ENCODE measurements at regions not wholly inside any gene's neighbourhood (a gene's known extent, or its start where the extent isn't known, plus 50 kb on each side); places are given as distances from the start of the nearest gene placed in this dataset.
"Not testable (repeated sequence)": the region's sequence is repeated elsewhere in the genome, so short reads cannot be mapped to it uniquely, and the experiment has no call there.

DNA sequence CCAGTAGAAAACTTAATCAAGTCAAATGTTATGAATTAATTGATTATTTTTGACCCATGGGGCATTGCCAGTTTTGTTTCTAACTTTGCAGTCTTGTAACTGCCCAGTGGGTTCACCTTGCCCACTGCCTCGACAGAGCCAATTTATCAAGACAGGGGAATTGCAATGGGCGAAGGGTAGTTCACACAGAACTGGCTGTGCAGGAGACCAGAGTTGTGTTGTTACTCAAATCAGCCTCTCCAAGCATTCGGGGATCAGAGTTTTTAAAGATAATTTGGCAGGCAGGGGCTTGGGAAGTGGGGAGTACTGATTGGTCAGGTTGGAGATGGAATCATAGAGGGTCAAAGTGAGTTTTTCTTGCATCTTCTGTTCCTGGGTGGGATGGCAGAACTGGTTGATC, 168.5 kb upstream of the COPS8 start:
- Histone ChIP-seq H2AFZ (ENCODE audit: low read length) (no peak overlapping the region), H3K4me1 (ENCODE audit: insufficient read depth, low read length) (no peaks in the 10 kb centered on the region), H3K4me2 (ENCODE audit: insufficient read depth, low read length) (no peak overlapping the region), H3K36me3 (ENCODE audit: insufficient read depth, low read length) (no peaks in the 10 kb centered on the region), H3K9me3 (ENCODE audit: low read depth, low read length) (no peaks in the 10 kb centered on the region), H3K27me3 (ENCODE audit: insufficient read depth, low read length) (peaks cover 7% of the 10 kb centered on the region), H3K4me3 (ENCODE audit: insufficient read depth, low read length) (no peak overlapping the region), H3K79me2 (ENCODE audit: insufficient read depth, low read length) (no peaks in the 10 kb centered on the region), H4K20me1 (ENCODE audit: insufficient read depth, low read length) (no peaks in the 10 kb centered on the region), H3K27ac (ENCODE audit: low read depth, low read length) (no peak overlapping the region)
- DNase-seq (ENCODE audit: insufficient read length, low spot score, missing footprints), result no peak
- TF ChIP-seq, protein P1, sequence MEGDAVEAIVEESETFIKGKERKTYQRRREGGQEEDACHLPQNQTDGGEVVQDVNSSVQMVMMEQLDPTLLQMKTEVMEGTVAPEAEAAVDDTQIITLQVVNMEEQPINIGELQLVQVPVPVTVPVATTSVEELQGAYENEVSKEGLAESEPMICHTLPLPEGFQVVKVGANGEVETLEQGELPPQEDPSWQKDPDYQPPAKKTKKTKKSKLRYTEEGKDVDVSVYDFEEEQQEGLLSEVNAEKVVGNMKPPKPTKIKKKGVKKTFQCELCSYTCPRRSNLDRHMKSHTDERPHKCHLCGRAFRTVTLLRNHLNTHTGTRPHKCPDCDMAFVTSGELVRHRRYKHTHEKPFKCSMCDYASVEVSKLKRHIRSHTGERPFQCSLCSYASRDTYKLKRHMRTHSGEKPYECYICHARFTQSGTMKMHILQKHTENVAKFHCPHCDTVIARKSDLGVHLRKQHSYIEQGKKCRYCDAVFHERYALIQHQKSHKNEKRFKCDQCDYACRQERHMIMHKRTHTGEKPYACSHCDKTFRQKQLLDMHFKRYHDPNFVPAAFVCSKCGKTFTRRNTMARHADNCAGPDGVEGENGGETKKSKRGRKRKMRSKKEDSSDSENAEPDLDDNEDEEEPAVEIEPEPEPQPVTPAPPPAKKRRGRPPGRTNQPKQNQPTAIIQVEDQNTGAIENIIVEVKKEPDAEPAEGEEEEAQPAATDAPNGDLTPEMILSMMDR (IDR thresholded peaks at IDR 0.05; ENCODE audit: extremely low read depth, low read depth, low read length), result no peak

DNA sequence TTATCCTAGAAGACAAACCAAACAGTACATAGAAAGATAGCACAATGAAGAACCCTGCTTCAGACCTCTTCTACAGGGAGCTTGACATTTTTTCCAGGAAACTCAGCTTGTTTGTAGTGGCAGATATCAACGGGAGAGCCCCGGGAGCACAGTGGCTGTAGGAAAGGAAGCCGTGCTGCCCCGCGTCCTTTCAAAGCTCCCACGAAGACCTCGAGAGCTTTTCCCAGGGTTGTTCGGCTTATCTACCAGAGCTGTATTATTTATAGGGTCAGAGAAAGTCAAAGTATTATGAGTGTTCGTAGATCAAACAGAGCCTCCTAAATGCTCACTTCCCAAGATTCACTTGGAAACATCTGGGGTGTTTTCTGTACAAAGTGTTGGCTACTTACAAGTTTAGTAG, 167.1 kb upstream of the COPS8 start:
- Histone ChIP-seq H3K27ac (ENCODE audit: low read depth, low read length) (no peak overlapping the region), H3K9me3 (ENCODE audit: low read depth, low read length) (no peaks in the 10 kb centered on the region), H2AFZ (ENCODE audit: low read length) (no peak overlapping the region), H3K27me3 (ENCODE audit: insufficient read depth, low read length) (peaks cover 11% of the 10 kb centered on the region), H3K36me3 (ENCODE audit: insufficient read depth, low read length) (no peaks in the 10 kb centered on the region), H3K4me2 (ENCODE audit: insufficient read depth, low read length) (no peak overlapping the region), H3K4me3 (ENCODE audit: insufficient read depth, low read length) (no peak overlapping the region), H4K20me1 (ENCODE audit: insufficient read depth, low read length) (no peaks in the 10 kb centered on the region), H3K4me1 (ENCODE audit: insufficient read depth, low read length) (no peaks in the 10 kb centered on the region), H3K79me2 (ENCODE audit: insufficient read depth, low read length) (no peaks in the 10 kb centered on the region)
- DNase-seq (ENCODE audit: insufficient read length, low spot score, missing footprints), result no peak
- TF ChIP-seq, protein P1 (IDR thresholded peaks at IDR 0.05; ENCODE audit: extremely low read depth, low read depth, low read length), result no peak

DNA sequence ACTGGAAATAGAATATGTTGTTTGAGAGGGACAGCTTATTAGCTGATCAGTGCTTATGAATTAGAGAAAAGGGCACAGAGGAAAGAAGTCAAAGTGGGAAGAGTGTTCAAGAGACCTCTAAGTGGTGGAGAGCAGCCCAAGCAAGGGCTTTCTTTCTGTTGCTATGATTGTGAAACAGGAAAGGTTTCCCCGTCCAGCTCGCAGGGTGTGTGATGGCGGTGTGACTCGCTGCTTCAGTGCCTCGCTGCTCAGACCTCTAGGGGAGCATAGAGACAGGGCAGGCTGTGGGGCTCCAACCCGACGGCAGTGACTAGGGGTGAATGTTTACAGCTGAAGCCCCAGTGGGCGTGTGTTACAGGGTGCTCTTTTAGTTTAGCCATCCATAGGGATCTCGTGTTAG, 166.5 kb upstream of the COPS8 start:
- Histone ChIP-seq H2AFZ (ENCODE audit: low read length) (no peak overlapping the region), H3K9me3 (ENCODE audit: low read depth, low read length) (no peaks in the 10 kb centered on the region), H3K36me3 (ENCODE audit: insufficient read depth, low read length) (no peaks in the 10 kb centered on the region), H3K4me3 (ENCODE audit: insufficient read depth, low read length) (no peak overlapping the region), H3K27ac (ENCODE audit: low read depth, low read length) (no peak overlapping the region), H4K20me1 (ENCODE audit: insufficient read depth, low read length) (no peaks in the 10 kb centered on the region), H3K4me1 (ENCODE audit: insufficient read depth, low read length) (no peaks in the 10 kb centered on the region), H3K79me2 (ENCODE audit: insufficient read depth, low read length) (no peaks in the 10 kb centered on the region), H3K4me2 (ENCODE audit: insufficient read depth, low read length) (no peak overlapping the region), H3K27me3 (ENCODE audit: insufficient read depth, low read length) (peaks cover 11% of the 10 kb centered on the region)
- TF ChIP-seq, protein P1 (IDR thresholded peaks at IDR 0.05; ENCODE audit: extremely low read depth, low read depth, low read length), result peak; percentile 5
- DNase-seq (ENCODE audit: insufficient read length, low spot score, missing footprints), result no peak

DNA sequence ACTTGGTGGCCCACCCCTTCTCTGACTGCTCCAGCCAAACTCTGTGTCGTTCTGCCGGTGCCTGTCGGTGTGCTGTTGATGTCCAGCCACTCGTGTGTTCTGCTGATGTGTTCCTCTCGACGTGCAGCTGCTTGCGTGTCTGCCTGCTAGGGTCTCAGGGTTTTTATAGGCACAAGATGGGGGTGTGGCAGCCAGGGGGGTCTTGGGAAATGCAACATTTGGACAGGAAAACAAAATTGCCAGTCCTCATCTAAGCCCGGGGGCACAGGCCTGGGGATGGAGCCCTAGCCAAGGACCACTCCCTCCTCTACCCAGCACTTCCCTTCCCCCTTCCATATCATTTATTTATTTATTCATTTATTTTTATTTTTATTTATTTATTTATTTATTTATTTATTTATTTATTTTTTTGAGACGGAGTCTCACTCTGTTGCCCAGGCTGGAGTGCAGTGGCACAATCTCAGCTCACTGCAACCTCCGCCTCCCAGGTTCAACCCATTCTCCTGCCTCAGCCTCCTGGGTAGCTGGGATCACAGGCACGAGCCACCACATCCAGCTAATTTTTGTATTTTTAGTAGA, 165.8 kb upstream of the COPS8 start:
- not testable (repeated sequence) for H3K36me3 ChIP-seq (ENCODE audit: insufficient read depth, low read length); H3K4me2 ChIP-seq (ENCODE audit: insufficient read depth, low read length); H3K79me2 ChIP-seq (ENCODE audit: insufficient read depth, low read length); H3K4me3 ChIP-seq (ENCODE audit: insufficient read depth, low read length); H2AFZ ChIP-seq (ENCODE audit: low read length); H3K4me1 ChIP-seq (ENCODE audit: insufficient read depth, low read length); H3K9me3 ChIP-seq (ENCODE audit: low read depth, low read length); DNase-seq (ENCODE audit: insufficient read length, low spot score, missing footprints); H3K27ac ChIP-seq (ENCODE audit: low read depth, low read length); H4K20me1 ChIP-seq (ENCODE audit: insufficient read depth, low read length)
- peaks cover 12% of the 10 kb centered on the region for H3K27me3 ChIP-seq (ENCODE audit: insufficient read depth, low read length)
